Dermis blood vessel endothelial cell (primary cell): ENCODE measurements at regions not wholly inside any gene's neighbourhood (a gene's known extent, or its start where the extent isn't known, plus 50 kb on each side); places are given as distances from the start of the nearest gene placed in this dataset.
"Not testable (repeated sequence)": the region's sequence is repeated elsewhere in the genome, so short reads cannot be mapped to it uniquely, and the experiment has no call there.

Source experiments
- DNase-seq: peaks from one replicate; pipeline ENCODE4 v3.0.0; 2010

DNA sequence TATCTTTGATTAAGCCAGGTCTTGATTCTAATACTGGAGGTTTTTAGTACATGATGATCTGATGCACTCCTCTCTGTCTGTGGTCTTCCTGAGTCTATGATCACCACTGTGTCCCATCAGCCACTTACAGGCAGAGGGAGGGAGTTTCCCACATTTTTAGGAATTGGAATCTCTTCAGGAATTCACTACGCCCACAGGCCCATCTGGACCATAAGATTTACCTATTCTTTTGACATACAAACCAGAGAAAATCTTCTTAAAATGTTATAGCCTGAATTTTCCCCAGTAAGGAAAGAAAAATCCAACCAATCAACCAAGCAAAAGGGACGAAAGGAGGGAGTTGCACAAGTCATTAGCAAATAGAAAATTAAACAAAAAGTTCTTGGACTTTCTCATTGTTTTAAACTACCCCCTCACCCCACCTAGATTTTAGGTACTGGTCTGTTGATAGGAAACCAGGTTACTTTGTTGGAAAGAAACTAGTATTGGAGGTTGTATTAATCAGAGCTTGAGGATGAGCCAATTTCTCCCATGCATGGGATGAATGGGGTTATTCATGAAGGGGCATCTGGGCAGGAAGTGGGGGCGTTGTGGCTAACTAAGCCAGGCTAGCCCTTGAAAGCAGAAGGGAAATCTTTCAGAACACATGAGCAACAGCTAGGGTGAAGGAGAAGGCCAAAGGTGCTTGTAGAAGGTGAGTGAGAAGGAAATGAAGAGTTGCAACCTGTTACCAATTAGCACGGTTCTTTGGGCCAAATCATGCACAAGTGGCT, 328.2 kb upstream of the MEX3C start:
- DNase-seq, result no peak

DNA sequence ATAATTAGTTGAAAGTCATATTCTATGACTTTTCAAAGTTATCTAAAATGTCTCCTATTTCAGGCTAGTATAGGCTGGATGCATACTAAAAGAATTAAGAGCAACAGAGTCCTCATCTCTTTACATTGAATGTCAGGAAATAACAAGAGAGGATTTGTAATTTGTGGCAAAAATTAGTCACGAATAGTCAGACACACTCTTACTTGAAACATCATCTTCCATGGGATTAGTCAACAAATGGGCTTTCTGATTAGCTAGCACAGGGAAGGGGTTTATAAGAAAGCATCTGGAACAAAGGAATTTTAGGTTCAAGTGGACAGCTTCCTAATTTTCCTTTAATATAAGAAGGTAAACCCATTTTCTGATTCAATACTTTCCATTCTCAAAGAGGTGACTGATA, 330.3 kb upstream of the MEX3C start:
- DNase-seq, result no peak

DNA sequence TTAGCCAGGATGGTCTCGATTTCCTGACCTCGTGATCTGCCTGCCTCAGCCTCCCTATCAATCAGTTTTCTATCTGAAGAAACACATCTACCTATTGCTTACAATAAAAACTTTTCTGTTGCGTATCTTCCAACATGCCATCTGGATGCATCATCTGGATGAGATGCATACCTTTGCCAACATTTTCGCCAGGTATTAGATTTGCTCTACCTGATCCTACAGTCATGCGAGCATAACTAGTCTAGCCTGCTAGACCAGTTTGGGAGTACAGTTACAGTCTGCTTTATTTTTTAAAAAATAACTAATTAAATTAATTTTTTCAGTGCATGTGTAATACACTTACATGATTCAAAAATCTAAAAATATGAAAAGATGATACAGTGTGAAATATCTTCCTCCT, 334.0 kb upstream of the MEX3C start:
- DNase-seq, result no peak

- DNase-seq, result no peak
These were observed 340.0 kb upstream of the MEX3C start for GRCh38 chr18:51537487-51537886.

DNA sequence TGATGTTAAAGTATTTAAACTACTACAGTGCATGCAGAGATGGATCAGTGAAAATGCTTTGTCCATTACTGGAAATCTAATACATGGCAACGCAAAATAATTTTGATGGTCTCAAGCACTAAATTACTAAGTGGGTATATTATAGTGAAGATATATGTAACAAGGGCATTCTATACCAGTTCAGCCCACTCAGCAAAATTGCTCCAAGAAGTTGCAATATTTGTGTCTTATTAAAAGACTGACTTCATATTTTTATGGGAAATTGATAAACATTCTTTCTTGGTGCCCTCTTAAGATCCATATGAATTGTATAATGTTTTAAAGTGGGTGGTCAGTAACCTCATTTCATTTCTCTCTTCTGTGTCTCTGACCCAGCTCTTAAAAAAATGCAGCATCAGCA, 343.1 kb upstream of the MEX3C start:
- DNase-seq, result no peak

DNA sequence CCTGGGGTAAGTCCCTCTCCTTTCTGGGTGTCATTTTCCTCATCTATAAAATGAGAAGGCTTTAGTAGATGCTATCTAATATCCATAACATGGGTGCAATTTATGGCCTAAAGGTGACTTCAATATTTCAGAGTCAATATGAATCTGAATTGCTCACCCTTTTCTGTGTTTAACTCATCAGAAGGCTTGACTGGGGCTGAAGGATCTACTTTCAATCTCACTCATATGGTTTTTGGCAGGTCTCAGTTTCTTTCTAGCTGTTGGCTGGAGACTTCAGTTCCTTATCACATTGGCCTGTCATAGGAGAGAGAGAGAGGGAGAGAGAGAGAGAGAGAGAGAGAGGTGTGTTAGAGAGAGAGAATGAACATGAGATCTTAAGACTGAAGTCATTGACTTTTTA, 343.7 kb upstream of the MEX3C start:
- DNase-seq, result no peak

DNA sequence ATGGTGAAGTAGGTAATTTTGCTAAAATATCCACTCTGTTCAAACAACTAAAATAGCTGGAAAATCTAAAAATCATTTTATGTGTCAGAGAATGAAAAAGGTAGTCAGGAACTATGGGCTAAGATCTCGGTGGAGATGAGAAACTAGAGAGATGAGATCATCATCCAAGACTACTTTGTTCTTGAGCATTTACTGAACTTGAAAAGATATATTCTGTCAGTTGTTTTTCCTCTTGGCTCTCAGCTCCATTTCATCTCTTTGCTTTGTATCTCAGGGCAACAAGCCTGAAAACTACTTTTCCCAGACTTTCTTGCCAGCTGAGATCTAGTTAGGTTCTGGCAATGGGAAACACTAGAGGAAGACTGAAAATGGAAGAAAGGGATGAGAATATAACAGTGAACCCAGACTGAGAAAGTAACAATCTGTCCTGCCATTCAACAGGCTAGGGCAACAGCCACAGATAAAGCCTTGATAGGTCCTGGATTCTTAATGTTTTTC, 346.2 kb upstream of the MEX3C start:
- no peak for DNase-seq

GRCh38 chr18:51545446-51545845, 348.0 kb upstream of the MEX3C start:
- no peak for DNase-seq

- DNase-seq, result no peak
These were observed 361.9 kb upstream of the MEX3C start for GRCh38 chr18:51559198-51559901.

DNA sequence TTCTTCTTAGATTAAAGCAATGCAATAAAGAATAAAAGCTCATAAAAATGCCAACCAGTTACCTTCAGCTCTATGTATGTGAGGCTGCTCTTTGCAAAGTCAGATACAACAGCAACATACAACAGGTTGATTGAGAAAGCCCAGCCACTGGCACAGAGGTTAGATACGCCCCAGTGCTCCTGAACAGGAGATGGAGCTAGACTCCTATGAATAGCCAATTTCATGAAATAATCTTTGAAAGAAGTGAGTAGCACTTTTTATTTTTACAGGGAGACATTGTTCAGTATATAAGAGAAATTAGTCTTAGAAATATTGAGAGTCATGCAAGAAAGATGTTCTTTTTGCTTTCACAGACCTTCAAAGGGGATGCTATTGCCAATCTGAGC, 362.4 kb upstream of the MEX3C start:
- DNase-seq, result no peak

DNA sequence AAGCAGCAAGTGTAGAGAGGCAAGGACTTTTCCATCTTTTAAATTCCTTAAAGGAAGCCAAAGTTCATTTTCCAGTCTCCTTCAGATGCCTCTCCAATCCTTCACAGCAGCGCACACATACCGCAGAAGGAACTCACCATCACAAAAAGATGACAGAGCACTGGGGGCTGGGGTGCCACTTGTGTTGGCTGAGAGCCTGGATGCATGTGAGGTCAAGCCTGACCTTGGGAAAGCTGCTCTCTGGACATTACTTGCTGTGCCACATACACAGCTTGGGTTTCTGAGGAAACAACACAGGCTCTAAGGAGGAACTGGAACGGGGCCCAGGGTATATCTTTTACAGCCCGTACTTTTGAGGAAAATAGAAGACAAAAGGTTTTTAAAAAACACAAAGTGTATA, 364.3 kb upstream of the MEX3C start:
- DNase-seq, result no peak

DNA sequence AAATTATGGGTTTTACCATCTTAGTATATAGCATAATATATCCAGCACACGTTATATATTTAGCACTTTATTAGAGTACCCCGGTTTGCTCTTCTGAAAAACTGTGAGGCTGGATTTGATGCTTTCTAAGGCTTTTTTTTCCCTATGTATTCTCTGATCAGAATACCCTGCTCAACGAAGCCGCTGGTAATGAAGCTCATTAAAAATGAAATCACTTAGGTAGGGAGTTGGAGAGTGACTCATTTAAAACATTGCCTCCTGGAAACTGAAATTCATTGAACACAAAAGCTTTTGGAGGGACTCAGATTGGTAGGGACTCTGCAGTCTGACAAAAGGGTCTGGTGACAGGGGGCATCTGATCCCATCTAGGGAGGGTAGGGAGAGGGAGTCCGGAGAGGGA, 365.4 kb upstream of the MEX3C start:
- no peak for DNase-seq

GRCh38 chr18:51563396-51563795, 365.9 kb upstream of the MEX3C start:
- DNase-seq, result no peak

DNA sequence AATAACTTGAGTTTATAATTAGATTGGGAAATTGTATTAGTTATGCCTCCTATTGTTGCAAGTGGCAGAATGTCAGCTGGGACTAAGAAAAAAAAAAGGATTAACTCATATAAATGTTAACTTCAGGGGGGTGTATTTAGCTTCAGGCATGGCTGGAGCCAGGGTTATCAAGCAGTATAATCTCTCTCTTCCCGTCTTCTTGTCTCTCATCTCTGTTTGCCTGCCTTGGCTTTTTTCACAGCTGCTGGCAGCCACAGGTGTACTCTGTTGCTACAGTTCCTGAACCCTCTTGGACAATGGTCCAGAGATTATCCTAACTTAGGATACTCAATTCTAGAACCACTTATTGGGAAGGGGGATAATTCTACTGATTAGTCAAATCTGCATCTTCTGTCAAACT, 370.7 kb upstream of the MEX3C start:
- no peak for DNase-seq

GRCh38 chr18:51569153-51569552, 371.7 kb upstream of the MEX3C start:
- DNase-seq, result no peak

DNA sequence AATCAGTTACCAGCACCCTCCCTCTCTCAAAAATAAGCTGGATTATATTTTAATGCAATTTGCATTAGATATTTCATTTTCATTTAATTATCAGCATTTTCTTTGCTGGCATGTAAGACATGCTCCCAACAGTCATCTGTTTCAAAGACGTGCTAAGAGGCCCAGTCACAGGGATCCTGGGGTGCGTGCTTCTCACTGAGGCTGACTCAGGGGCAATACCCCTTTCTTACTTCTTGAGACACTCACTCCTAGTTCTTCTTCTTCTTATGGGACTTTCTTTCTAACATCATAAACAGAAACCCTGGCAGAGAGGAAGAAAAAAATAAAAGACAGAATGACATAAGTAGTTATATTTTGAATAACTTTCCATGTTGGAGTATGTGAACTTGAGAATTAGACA, 372.1 kb upstream of the MEX3C start:
- DNase-seq, result no peak

- not testable (repeated sequence) for DNase-seq
These were observed 372.6 kb upstream of the MEX3C start for GRCh38 chr18:51570071-51570470.

DNA sequence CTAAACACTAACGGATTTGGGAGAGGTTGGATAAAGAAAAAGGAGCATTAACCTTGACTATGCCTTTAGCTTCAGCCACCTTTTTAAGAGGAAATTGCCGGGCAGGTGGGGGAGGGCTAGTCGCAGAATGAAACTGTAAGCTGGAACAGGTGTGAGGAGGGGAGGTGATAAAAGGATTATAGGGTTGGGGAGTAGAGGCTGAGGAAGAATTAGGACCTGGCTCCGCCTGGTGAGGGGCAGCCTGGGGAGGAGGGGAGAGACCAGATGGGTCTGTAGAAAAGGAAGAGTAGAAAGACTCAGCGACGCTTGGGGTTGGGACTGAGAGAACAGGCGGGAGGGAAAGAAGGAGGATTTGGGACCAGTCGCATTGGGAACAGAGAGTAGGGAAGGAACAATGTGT, 376.4 kb upstream of the MEX3C start:
- DNase-seq, result not testable (repeated sequence)

GRCh38 chr18:51575171-51575570, 377.7 kb upstream of the MEX3C start:
- no peak for DNase-seq

DNA sequence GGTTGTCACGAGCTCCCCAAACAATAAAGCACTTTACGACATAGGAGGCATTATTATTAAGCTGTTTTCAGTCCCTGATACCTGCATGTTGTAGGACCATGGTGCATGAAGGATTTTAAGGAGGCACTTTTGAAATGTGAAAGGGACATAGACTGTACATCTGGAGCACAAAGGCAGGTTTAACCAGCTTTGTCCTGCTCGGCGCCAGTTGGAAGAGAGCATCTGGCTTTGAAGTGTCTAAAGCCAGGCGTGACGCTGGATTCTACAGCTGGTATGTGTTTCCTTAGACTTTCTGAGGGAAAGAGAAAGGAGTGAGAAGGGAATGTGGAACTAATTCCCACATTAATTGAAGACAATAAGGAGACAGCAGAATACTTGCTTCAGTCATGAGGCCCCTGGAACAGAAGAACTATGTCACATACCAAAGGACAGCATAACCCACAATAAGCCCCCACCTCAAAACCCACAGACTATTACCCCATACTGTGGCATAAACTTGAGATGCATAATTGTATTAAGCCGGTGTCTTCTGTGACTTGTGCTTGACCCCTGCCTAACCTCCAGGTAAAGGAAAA, 381.0 kb upstream of the MEX3C start:
- DNase-seq, result no peak

- no peak for DNase-seq
These were observed 383.1 kb upstream of the MEX3C start for GRCh38 chr18:51580580-51580979.

GRCh38 chr18:51582551-51582950, 385.1 kb upstream of the MEX3C start:
- DNase-seq, result no peak

GRCh38 chr18:51588616-51589015, 391.1 kb upstream of the MEX3C start:
- no peak for DNase-seq

DNA sequence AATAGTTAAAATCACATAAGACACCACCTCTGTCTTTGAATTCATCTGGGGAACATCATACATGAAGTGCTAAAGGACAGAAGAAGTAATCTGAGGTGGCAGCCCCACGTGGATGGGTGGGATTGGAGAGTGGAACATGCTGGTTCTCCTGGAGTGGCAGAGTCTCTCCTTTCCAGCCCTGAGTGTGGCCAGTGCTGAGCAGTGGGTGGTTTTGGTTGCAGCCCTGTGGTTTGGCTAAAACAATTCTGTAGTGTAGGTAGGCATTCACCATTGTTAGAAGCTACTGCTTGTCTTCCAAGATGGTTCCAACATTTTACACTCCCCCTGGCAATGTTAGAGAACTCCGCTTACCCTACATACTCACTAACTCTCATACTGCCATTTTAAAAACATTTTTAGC, 396.4 kb upstream of the MEX3C start:
- no peak for DNase-seq
